ENCODE measurements at regions not wholly inside any gene's neighbourhood (a gene's known extent, or its start where the extent isn't known, plus 50 kb on each side); places are given as distances from the start of the nearest gene placed in this dataset.
A peak's percentile ranks its signal among the peaks of the same experiment; 100 is the strongest.

DNA sequence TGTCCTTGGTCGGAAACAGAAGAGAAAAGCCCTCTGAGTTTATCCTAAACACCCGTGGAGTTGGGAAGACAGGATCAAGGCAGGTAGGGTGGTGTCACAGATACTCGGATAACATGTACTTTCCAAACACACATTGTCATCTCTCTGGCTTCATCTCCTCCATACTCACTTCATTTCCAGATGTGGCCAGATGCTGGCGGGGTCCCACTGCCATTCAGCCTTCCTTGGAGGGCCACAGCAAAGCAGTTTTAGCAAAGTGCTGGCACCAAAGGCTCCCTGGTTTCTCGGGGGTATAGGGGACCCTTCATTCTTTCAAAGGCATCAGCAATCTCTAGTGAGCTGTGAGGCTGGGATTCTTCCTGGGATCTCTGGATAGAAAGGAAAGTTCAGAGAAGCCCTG is 539.5 kb downstream of the TCERG1L start:
- intact Hi-C loops (cut with DNase I) = no loop called here

DNA sequence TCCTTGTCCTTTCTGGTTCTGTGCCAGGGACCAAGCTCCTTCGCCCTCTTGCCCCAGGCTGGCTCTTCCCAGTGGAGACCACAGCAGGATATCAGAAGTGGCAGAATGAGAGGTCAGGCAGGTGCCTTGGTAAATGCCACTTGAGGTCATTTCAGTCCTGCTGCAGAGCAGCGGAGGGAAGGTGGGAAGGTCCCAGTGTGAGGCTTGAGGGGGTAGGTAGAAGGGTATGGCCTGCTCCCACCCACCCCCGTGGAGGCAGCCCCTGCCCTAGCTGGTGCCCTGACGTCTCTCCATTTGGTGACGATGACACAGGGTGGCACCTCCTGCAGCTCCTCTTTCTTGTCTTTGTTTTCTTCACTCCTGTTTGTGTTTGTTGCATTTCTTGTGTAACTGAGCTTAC is 538.8 kb downstream of the TCERG1L start:
- H3K9ac ChIP-seq (ENCODE audit: low read length in 3 of 3) = no peak overlapping the region
- H3K27ac ChIP-seq (ENCODE audit: low read depth in 2 of 2, low read length in 2 of 2) = no peak overlapping the region
- DNase-seq = peak in 1 of 5 donors; percentile 21
- H3K4me3 ChIP-seq (ENCODE audit: low read length in 3 of 3) = no peak overlapping the region
- FAIRE-seq = no peak
- H3K36me3 ChIP-seq (ENCODE audit: control insufficient read depth in 2 of 3, insufficient read depth in 3 of 3, low read length in 3 of 3) = no peaks in the 10 kb centered on the region
- no peaks in the 10 kb centered on the region for H3K27me3 ChIP-seq (ENCODE audit: control insufficient read depth, insufficient read depth, low read length)
- H3K4me1 ChIP-seq (ENCODE audit: control insufficient read depth in 2 of 3, insufficient read depth in 2 of 3, low read depth in 1 of 3, low read length in 3 of 3) = no peaks in the 10 kb centered on the region
- H3K9me3 ChIP-seq (ENCODE audit: control insufficient read depth in 2 of 3, insufficient read depth in 1 of 3, low read length in 3 of 3) = peaks cover 0 to 3% (median 0%) of the 10 kb centered on the region in 3 donors
- TF ChIP-seq, protein P1, sequence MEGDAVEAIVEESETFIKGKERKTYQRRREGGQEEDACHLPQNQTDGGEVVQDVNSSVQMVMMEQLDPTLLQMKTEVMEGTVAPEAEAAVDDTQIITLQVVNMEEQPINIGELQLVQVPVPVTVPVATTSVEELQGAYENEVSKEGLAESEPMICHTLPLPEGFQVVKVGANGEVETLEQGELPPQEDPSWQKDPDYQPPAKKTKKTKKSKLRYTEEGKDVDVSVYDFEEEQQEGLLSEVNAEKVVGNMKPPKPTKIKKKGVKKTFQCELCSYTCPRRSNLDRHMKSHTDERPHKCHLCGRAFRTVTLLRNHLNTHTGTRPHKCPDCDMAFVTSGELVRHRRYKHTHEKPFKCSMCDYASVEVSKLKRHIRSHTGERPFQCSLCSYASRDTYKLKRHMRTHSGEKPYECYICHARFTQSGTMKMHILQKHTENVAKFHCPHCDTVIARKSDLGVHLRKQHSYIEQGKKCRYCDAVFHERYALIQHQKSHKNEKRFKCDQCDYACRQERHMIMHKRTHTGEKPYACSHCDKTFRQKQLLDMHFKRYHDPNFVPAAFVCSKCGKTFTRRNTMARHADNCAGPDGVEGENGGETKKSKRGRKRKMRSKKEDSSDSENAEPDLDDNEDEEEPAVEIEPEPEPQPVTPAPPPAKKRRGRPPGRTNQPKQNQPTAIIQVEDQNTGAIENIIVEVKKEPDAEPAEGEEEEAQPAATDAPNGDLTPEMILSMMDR (IDR thresholded peaks at IDR 0.05; ENCODE audit: borderline replicate concordance, extremely low read depth, insufficient read depth) = no peak
- intact Hi-C loops (cut with DNase I) = no loop called here

More for the DNA sequence above, 539.5 kb downstream of the TCERG1L start:
- no peaks in the 10 kb centered on the region for H3K27me3 ChIP-seq (ENCODE audit: control insufficient read depth, insufficient read depth, low read length)
- DNase-seq = peak in 1 of 5 donors; percentile 20
- H3K4me3 ChIP-seq (ENCODE audit: low read length in 3 of 3) = no peak overlapping the region
- no peak overlapping the region for H3K9ac ChIP-seq (ENCODE audit: low read length in 3 of 3)
- H3K36me3 ChIP-seq (ENCODE audit: control insufficient read depth in 2 of 3, insufficient read depth in 3 of 3, low read length in 3 of 3) = no peaks in the 10 kb centered on the region
- H3K27ac ChIP-seq (ENCODE audit: low read depth in 2 of 2, low read length in 2 of 2) = no peak overlapping the region
- no peak for FAIRE-seq
- TF ChIP-seq, protein P1 (IDR thresholded peaks at IDR 0.05; ENCODE audit: borderline replicate concordance, extremely low read depth, insufficient read depth) = no peak
- H3K9me3 ChIP-seq (ENCODE audit: control insufficient read depth in 2 of 3, insufficient read depth in 1 of 3, low read length in 3 of 3) = peaks cover 0 to 3% (median 0%) of the 10 kb centered on the region in 3 donors
- H3K4me1 ChIP-seq (ENCODE audit: control insufficient read depth in 2 of 3, insufficient read depth in 2 of 3, low read depth in 1 of 3, low read length in 3 of 3) = no peaks in the 10 kb centered on the region

DNA sequence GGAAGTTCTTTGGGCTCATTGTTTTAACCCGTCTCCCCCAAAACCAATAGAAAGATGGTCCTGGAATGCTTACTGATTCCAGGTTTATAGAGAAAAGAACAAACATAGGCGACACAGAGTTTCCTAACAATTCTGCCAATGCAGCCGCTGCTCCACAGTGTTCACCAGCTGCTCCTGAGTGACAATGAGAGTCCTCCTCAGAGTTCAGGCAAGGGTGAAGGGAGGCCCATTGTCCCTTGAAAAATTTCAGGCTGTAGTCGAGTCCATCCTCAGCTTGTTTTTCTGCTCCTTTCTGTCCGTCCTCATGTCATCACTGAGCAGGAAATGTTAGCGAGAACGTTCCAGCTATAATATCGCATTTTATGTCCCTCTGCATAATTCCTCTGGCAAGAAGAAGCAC is 537.6 kb downstream of the TCERG1L start:
- no peak for FAIRE-seq
- H3K9me3 ChIP-seq (ENCODE audit: control insufficient read depth in 2 of 3, insufficient read depth in 1 of 3, low read length in 3 of 3) = peaks cover 0 to 1% (median 0%) of the 10 kb centered on the region in 3 donors
- H3K9ac ChIP-seq (ENCODE audit: low read length in 3 of 3) = no peak overlapping the region

More for the DNA sequence above, 537.6 kb downstream of the TCERG1L start:
- Histone ChIP-seq H3K4me3 (ENCODE audit: low read length in 3 of 3) (no peak overlapping the region), H3K27me3 (ENCODE audit: control insufficient read depth, insufficient read depth, low read length) (no peaks in the 10 kb centered on the region), H3K4me1 (ENCODE audit: control insufficient read depth in 2 of 3, insufficient read depth in 2 of 3, low read depth in 1 of 3, low read length in 3 of 3) (no peaks in the 10 kb centered on the region), H3K27ac (ENCODE audit: low read depth in 2 of 2, low read length in 2 of 2) (no peak overlapping the region), H3K36me3 (ENCODE audit: control insufficient read depth in 2 of 3, insufficient read depth in 3 of 3, low read length in 3 of 3) (no peaks in the 10 kb centered on the region)
- TF ChIP-seq, protein P1 (IDR thresholded peaks at IDR 0.05; ENCODE audit: borderline replicate concordance, extremely low read depth, insufficient read depth) = no peak
- DNase-seq = peak in 1 of 5 donors; percentile 23
- intact Hi-C loops (cut with DNase I) = no loop called here
